ENCODE measurements at regions not wholly inside any gene's neighbourhood (a gene's known extent, or its start where the extent isn't known, plus 50 kb on each side); places are given as distances from the start of the nearest gene placed in this dataset.

DNA sequence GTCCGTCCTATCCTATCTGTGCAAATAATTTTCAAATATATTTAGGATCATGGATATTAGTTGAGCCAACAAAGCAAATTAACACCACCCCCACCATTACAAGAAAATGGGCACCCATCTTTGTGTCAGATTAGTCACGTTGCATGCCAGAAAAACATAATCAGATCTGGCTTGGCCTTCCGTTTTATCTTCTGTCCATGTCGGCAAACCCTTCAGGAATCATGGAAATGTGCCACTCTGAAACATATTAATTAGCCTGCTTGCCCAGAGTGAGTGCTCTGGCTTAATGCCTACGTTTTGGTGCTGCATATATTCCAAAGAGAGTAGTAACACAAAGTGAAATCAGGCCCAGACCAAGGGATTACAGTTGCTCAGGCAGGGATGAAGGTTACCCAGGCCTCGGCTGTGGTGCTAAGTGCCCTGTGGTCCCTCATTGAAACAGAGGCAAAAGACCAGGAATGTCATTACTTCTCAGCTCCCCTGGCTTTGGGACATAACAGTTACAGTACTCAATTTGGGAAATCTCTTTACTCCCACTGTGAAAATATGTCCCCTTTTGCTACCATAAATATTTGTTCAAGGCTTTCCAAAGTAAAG lies 154.0 kb upstream of the LSM8 start:
- TF ChIP-seq YY1 (IDR thresholded peaks at IDR 0.05; ENCODE audit: low read depth) (no peak), NFIC (IDR thresholded peaks at IDR 0.05) (no peak), TAF1 (IDR thresholded peaks at IDR 0.05; ENCODE audit: low read depth) (no peak), FOXM1 (IDR thresholded peaks at IDR 0.05; ENCODE audit: borderline replicate concordance, low read depth) (no peak)
- TF ChIP-seq, protein P1, sequence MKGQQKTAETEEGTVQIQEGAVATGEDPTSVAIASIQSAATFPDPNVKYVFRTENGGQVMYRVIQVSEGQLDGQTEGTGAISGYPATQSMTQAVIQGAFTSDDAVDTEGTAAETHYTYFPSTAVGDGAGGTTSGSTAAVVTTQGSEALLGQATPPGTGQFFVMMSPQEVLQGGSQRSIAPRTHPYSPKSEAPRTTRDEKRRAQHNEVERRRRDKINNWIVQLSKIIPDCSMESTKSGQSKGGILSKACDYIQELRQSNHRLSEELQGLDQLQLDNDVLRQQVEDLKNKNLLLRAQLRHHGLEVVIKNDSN (IDR thresholded peaks at IDR 0.05), result no peak

DNA sequence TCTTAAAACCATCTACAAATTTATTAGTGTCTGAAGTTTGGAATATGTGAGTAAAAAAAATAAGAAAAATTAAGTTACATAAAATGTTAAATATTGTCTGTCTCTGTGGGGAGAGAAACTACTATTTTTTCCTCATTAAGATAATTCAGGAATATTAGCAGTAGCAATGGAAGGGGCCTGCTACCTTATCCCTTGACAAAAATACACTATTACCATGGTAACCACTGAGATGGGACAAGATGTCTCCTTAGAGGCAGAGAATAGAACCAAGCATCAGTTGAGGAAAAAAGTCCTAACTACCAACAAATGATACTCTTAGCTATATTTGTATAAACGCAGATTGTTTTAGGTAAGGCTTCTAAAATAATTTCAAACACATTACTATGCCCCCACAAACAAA lies 150.7 kb upstream of the LSM8 start:
- no peak for TF ChIP-seq TAF1 (IDR thresholded peaks at IDR 0.05; ENCODE audit: low read depth)
- no peak for TF ChIP-seq EP300 (IDR thresholded peaks at IDR 0.05; ENCODE audit: borderline replicate concordance)
- no peak for TF ChIP-seq TCF12 (IDR thresholded peaks at IDR 0.05; ENCODE audit: low read depth)
- no peak for TF ChIP-seq CREB1 (IDR thresholded peaks at IDR 0.05; ENCODE audit: low read depth)
- TF ChIP-seq YY1 (IDR thresholded peaks at IDR 0.05; ENCODE audit: low read depth), result no peak
- TF ChIP-seq, protein P2, sequence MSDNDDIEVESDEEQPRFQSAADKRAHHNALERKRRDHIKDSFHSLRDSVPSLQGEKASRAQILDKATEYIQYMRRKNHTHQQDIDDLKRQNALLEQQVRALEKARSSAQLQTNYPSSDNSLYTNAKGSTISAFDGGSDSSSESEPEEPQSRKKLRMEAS (IDR thresholded peaks at IDR 0.05), result no peak
- no peak for TF ChIP-seq RAD21 (IDR thresholded peaks at IDR 0.05; ENCODE audit: low read depth)
- TF ChIP-seq, protein P1 (IDR thresholded peaks at IDR 0.05), result no peak
- TF ChIP-seq, protein P3, sequence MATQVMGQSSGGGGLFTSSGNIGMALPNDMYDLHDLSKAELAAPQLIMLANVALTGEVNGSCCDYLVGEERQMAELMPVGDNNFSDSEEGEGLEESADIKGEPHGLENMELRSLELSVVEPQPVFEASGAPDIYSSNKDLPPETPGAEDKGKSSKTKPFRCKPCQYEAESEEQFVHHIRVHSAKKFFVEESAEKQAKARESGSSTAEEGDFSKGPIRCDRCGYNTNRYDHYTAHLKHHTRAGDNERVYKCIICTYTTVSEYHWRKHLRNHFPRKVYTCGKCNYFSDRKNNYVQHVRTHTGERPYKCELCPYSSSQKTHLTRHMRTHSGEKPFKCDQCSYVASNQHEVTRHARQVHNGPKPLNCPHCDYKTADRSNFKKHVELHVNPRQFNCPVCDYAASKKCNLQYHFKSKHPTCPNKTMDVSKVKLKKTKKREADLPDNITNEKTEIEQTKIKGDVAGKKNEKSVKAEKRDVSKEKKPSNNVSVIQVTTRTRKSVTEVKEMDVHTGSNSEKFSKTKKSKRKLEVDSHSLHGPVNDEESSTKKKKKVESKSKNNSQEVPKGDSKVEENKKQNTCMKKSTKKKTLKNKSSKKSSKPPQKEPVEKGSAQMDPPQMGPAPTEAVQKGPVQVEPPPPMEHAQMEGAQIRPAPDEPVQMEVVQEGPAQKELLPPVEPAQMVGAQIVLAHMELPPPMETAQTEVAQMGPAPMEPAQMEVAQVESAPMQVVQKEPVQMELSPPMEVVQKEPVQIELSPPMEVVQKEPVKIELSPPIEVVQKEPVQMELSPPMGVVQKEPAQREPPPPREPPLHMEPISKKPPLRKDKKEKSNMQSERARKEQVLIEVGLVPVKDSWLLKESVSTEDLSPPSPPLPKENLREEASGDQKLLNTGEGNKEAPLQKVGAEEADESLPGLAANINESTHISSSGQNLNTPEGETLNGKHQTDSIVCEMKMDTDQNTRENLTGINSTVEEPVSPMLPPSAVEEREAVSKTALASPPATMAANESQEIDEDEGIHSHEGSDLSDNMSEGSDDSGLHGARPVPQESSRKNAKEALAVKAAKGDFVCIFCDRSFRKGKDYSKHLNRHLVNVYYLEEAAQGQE (IDR thresholded peaks at IDR 0.05; ENCODE audit: low read depth), result no peak
- TF ChIP-seq NFIC (IDR thresholded peaks at IDR 0.05), result no peak
- no peak for TF ChIP-seq FOXM1 (IDR thresholded peaks at IDR 0.05; ENCODE audit: borderline replicate concordance, low read depth)
- TF ChIP-seq CEBPB (IDR thresholded peaks at IDR 0.05), result no peak
- TF ChIP-seq ZBTB7A (IDR thresholded peaks at IDR 0.05; ENCODE audit: low read depth), result no peak
- no peak for TF ChIP-seq EGR1 (IDR thresholded peaks at IDR 0.05)
- TF ChIP-seq TEAD4 (IDR thresholded peaks at IDR 0.05), result no peak

DNA sequence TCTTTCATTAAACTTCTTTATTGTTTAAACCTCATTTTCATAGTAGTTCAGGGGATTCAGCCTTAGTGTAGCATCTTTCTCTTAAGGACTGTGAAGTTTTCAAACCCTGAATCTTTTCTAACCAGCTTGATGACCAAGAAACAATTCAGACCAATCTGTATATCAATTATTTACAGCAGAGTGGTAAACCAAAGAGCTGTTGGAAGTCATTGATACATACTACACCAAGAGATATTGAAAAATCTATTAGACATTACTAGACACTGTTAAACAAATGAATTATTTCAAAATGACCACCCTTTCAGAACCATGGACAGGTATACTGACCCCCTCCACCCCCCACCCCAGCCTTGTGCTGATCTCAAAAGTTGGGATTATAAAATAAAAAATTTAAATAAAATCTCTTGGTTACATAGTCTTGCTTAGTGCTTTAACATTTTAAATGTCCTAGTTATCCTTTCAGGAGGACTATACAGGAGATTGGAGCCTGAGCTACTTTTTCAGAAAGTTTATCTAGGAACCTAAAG lies 143.9 kb upstream of the LSM8 start:
- TF ChIP-seq, protein P1 (IDR thresholded peaks at IDR 0.05), result no peak
- TF ChIP-seq NFIC (IDR thresholded peaks at IDR 0.05) (no peak), ZBTB7A (IDR thresholded peaks at IDR 0.05; ENCODE audit: low read depth) (no peak), EGR1 (IDR thresholded peaks at IDR 0.05) (no peak), YY1 (IDR thresholded peaks at IDR 0.05; ENCODE audit: low read depth) (no peak)
- TF ChIP-seq, protein P3 (IDR thresholded peaks at IDR 0.05; ENCODE audit: low read depth), result peak; percentile 72

DNA sequence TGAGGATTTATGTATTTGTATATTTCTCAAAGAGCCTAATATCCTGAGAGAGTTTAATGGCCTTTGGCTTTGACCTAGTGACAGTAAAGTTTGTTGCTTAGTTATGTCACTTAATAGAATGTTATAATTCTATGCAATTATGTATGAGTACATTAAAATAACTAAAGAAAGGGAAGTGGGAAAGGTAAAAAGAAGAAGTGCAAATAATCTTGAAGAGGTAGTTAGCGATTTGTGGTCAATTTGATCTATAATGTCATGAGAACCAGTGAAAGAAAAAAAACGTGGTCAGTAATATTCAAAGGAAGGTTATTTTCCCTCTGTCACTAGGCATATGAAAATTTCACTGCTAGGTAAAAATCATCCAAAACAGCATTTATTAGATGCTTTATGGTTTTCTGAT lies 143.4 kb upstream of the LSM8 start:
- TF ChIP-seq EP300 (IDR thresholded peaks at IDR 0.05; ENCODE audit: borderline replicate concordance) (no peak), YY1 (IDR thresholded peaks at IDR 0.05; ENCODE audit: low read depth) (no peak), TCF12 (IDR thresholded peaks at IDR 0.05; ENCODE audit: low read depth) (no peak), CEBPB (IDR thresholded peaks at IDR 0.05) (no peak), FOXM1 (IDR thresholded peaks at IDR 0.05; ENCODE audit: borderline replicate concordance, low read depth) (no peak), EGR1 (IDR thresholded peaks at IDR 0.05) (no peak), RAD21 (IDR thresholded peaks at IDR 0.05; ENCODE audit: low read depth) (no peak), ZBTB7A (IDR thresholded peaks at IDR 0.05; ENCODE audit: low read depth) (no peak), TEAD4 (IDR thresholded peaks at IDR 0.05) (no peak), CREB1 (IDR thresholded peaks at IDR 0.05; ENCODE audit: low read depth) (no peak), TAF1 (IDR thresholded peaks at IDR 0.05; ENCODE audit: low read depth) (no peak), NFIC (IDR thresholded peaks at IDR 0.05) (no peak)
- TF ChIP-seq, protein P1 (IDR thresholded peaks at IDR 0.05), result no peak
- TF ChIP-seq, protein P2 (IDR thresholded peaks at IDR 0.05), result no peak
- TF ChIP-seq, protein P3 (IDR thresholded peaks at IDR 0.05; ENCODE audit: low read depth), result no peak
